GM12873 (cell line): ENCODE measurements at regions not wholly inside any gene's neighbourhood (a gene's known extent, or its start where the extent isn't known, plus 50 kb on each side); places are given as distances from the start of the nearest gene placed in this dataset.

Experiments used
- CTCF ChIP-seq: IDR thresholded peaks from 2 replicates; pipeline ENCODE4 v1.5.1; 2012; ENCODE audit warnings: low read depth, mild to moderate bottlenecking, moderate library complexity, low read length, control low read depth; ENCODE audit not compliant: insufficient read depth; ENCODE audit errors: missing control alignments

- no peak for TF ChIP-seq CTCF
These were observed 267.1 kb downstream of the REEP3 start for GRCh38 chr10:63788152-63788821.

GRCh38 chr10:63795094-63795860 is 274.1 kb downstream of the REEP3 start:
- TF ChIP-seq CTCF: no peak

- no peak for TF ChIP-seq CTCF
These were observed 277.6 kb downstream of the REEP3 start for GRCh38 chr10:63798599-63799498.

- TF ChIP-seq CTCF: no peak
These were observed 278.5 kb downstream of the REEP3 start for GRCh38 chr10:63799521-63800300.

GRCh38 chr10:63801166-63801565 is 280.0 kb downstream of the REEP3 start:
- TF ChIP-seq CTCF: no peak

- no peak for TF ChIP-seq CTCF
These were observed 285.1 kb downstream of the REEP3 start for GRCh38 chr10:63806330-63806729.
